SJCRH30 (cell line): ENCODE measurements at regions not wholly inside any gene's neighbourhood (a gene's known extent, or its start where the extent isn't known, plus 50 kb on each side); places are given as distances from the start of the nearest gene placed in this dataset.

ENCODE experiments used
- DNase-seq, 2 experiments: peaks; one replicate each; pipeline ENCODE4 v3.0.0-alpha.2; 2015 to 2020
- H3K27ac ChIP-seq: fragments of 250-450 bp; sonication (Bioruptor Pico); 2 replicates; pipeline ENCODE4 v1.5.1; 2020; ENCODE audit warnings: mild to moderate bottlenecking, moderate library complexity
- H3K27me3 ChIP-seq: fragments of 250-450 bp; sonication (Bioruptor Pico); 2 replicates; pipeline ENCODE4 v1.5.1; 2020; ENCODE audit warnings: mild to moderate bottlenecking, moderate library complexity
- H3K36me3 ChIP-seq: fragments of 250-450 bp; sonication (Bioruptor Pico); 2 replicates; pipeline ENCODE4 v1.5.1; 2020; ENCODE audit warnings: mild to moderate bottlenecking, moderate library complexity
- H3K4me1 ChIP-seq: fragments of 250-450 bp; sonication (Bioruptor Pico); 2 replicates; pipeline ENCODE4 v1.5.1; 2020; ENCODE audit warnings: mild to moderate bottlenecking, moderate library complexity
- H3K4me3 ChIP-seq: fragments of 250-450 bp; sonication (Bioruptor Pico); 2 replicates; pipeline ENCODE4 v1.5.1; 2020; ENCODE audit warnings: mild to moderate bottlenecking, moderate library complexity
- H3K9me3 ChIP-seq: fragments of 250-450 bp; sonication (Bioruptor Pico); replicated peaks from 2 replicates; pipeline ENCODE4 v1.5.1; 2020; ENCODE audit warnings: mild to moderate bottlenecking, moderate library complexity

DNA sequence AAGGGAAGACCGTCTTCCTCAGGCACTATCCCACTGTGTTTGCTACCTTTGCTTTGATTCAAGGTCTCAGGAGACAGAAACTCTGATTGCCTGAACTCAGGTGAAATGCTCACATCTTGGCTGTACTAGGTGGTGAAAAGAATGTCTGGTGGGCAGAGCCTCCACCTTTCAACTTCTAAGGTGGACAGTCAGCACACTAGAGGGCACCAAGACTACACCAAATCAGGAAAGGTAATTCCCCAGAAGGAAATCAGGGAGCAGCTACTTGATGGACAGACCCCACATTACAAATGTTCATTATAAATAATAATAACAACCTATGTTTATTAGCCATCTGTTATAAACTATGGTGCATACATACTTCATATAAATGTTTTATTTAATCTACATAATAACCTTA, 220.9 kb downstream of the ATG4C start:
- Histone ChIP-seq H3K27ac (no peak overlapping the region), H3K9me3 (no peaks in the 10 kb centered on the region), H3K4me3 (no peak overlapping the region), H3K4me1 (no peaks in the 10 kb centered on the region), H3K27me3 (no peaks in the 10 kb centered on the region), H3K36me3 (no peaks in the 10 kb centered on the region)
- DNase-seq = no peak

DNA sequence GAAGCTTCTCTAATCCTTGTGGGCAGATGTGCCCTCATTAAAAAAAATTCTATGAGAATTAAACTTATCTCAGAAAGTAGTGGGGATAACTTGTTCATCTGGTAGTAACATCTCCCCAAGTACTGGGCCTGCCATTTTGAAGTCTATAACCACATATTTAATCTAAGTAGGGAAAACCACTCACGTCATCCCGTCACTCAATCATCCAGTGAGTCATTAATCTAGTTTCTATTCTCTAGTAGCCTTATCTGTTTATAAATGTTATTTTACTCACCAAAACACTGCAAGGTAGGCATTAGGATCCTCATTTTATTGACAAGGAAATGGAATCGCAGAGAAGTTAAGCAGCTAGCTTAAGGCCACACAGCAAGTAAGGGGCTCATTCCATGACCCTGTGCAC, 221.9 kb downstream of the ATG4C start:
- no peak overlapping the region for H3K4me3 ChIP-seq
- H3K9me3 ChIP-seq = no peaks in the 10 kb centered on the region
- H3K27me3 ChIP-seq = no peaks in the 10 kb centered on the region
- no peak overlapping the region for H3K27ac ChIP-seq
- H3K36me3 ChIP-seq = no peaks in the 10 kb centered on the region
- H3K4me1 ChIP-seq = no peaks in the 10 kb centered on the region; the same call in 1 of the 2 replicates
- no peak for DNase-seq

DNA sequence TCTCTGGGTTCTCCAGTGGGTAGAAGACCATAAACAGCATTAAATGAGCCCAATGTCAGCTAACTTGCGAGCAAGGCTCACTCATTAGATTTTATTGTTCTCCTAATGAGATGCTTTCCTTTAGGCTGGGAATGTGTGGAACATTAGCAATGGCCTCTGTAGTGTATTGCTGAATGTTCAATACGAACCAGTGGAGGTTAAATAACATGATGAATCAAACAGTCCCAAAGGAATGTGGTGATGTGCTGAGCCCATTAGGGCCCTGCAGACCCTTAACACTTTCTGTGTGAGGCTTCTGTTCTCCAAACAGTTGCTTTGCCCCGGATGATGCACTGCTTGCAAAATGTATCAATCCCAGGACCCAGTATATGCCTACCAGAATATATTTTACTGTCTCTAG, 225.5 kb downstream of the ATG4C start:
- Histone ChIP-seq H3K36me3 (no peaks in the 10 kb centered on the region), H3K4me1 (peaks cover 6% of the 10 kb centered on the region; the same call in 1 of the 2 replicates), H3K9me3 (0 out of 2 replicates have a peak, but pooled peaks cover 3% of the 10 kb centered on the region), H3K27me3 (no peaks in the 10 kb centered on the region), H3K27ac (no peak overlapping the region), H3K4me3 (no peak overlapping the region)
- DNase-seq = no peak

DNA sequence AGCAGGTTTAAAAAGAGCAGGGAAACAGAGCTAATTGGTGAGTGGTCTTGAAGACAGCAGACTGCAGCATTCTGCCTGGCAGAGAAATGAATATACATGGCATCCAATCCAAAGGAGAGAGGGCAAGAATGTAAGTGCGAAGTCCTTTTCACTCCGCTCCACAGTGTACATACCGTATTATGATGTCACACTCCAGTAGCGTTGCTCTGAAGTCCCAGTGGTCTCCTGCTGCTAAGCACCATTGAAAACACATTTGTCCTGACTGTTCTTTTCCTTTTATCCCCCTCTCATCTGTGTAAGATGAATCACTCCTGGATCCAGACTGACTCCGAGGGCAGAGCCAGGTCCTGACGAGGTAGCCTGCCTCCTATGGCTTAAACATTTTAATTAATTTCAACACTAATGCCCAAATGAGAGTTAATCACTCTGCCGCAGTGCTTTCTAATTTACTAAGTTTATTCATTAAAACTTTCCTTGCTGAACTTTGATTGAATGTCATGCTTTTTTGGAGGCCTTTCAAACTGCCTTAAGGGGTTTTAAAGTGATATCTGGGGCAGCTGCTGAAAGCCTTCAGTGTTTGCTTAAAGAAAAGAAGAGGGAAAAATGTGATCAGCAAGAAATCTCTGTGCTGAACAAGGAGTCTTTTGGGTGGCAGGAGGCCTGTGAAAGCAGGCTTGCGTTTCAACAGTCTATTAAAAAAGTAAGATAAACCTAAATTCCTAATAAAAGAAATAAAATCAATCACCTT, 227.2 kb downstream of the ATG4C start:
- DNase-seq = peak; percentile 67 to 80
- Histone ChIP-seq H3K4me1 (peaks cover 6% of the 10 kb centered on the region; the same call in 1 of the 2 replicates), H3K4me3 (peak overlapping the region; percentile 30), H3K9me3 (0 out of 2 replicates have a peak, but pooled peaks cover 3% of the 10 kb centered on the region), H3K27ac (peak overlapping the region; percentile 66), H3K27me3 (no peaks in the 10 kb centered on the region), H3K36me3 (no peaks in the 10 kb centered on the region)

DNA sequence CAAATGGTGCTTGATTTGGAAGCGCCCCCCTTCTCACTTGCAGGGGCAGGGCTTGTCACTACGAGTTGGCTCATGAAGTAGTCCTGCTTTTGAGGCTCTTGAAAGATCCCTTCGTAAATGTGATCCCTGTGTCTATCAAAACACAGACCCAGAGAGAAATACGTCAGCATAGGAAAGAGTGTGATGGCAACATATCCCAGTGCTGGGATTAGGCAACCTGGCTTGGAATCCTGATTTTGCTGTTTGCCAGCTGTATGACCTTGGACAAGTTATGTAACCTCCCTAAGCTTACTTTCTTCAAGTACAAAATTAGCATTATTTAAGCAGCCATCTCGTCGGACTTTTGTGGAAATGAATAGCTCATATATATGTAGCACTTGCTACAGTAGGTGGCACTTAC, 228.4 kb downstream of the ATG4C start:
- DNase-seq = no peak
- H3K27ac ChIP-seq = no peak overlapping the region
- no peaks in the 10 kb centered on the region for H3K36me3 ChIP-seq
- H3K4me3 ChIP-seq = no peak overlapping the region
- H3K9me3 ChIP-seq = 0 out of 2 replicates have a peak, but pooled peaks cover 3% of the 10 kb centered on the region
- peaks cover 6% of the 10 kb centered on the region; the same call in 1 of the 2 replicates for H3K4me1 ChIP-seq
- no peaks in the 10 kb centered on the region for H3K27me3 ChIP-seq

DNA sequence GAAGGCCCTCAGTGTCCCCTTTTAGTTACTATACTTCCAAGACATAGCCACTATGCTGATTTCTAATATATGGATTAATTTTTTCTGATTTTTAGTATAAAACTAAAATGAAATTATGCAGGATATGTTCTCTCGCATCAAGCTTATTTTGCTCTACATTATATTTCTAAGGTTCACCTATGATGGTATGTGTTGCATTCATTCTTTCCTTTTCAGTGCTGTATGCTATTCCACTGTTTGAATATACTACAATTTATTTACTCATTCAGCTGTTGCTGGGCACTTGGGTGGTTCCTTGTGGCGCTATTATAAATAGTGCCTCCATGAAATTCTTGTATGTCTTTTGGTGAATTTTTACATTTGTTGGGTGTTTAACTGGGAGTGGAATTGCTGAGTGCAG, 230.3 kb downstream of the ATG4C start:
- DNase-seq = no peak
- H3K27me3 ChIP-seq = no peaks in the 10 kb centered on the region
- no peaks in the 10 kb centered on the region for H3K36me3 ChIP-seq
- H3K4me1 ChIP-seq = peaks cover 6% of the 10 kb centered on the region; the same call in 1 of the 2 replicates
- H3K9me3 ChIP-seq = 0 out of 2 replicates have a peak, but pooled peaks cover 3% of the 10 kb centered on the region
- no peak overlapping the region for H3K27ac ChIP-seq
- no peak overlapping the region for H3K4me3 ChIP-seq

DNA sequence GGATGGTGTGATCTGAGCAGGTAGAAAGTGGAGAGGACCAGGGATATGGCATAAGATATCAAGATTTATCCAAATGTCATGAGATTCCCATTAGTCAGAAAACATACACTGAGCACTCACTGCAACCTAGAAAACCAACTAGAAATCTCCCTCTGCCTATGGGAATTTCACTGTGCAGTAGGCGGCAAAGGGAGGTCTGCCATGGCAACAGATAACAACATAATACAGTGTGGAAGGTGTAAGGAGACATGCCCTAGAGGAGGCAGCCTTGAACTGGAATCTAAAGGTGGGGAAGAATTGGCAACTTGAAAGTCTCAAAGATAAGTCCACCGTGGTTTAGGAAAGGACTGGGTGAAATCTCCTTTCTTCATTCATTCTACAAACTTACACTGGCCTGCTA, 238.4 kb downstream of the ATG4C start:
- Histone ChIP-seq H3K36me3 (no peaks in the 10 kb centered on the region), H3K4me3 (no peak overlapping the region), H3K27ac (no peak overlapping the region), H3K27me3 (no peaks in the 10 kb centered on the region), H3K4me1 (peaks cover 8% of the 10 kb centered on the region), H3K9me3 (no peaks in the 10 kb centered on the region)
- DNase-seq = no peak

DNA sequence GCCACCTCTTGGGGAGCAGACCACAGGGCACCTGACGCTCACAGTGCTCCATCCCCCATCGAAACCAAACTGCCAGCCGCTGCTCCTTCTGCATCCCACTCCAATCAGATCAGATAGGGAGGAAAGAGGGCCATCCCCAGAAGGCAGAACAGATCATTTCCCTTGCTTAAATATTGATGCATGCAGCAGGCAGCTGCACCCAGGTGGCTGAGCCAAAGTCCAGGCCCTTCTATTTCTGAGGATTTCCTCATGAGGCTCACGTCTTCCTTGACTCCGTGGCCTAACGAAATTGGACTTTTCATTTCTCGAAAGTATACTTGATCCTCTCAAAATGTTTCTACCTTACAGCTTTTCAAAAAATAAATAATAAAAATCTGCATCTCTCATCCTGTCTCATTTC, 239.2 kb downstream of the ATG4C start:
- no peaks in the 10 kb centered on the region for H3K27me3 ChIP-seq
- DNase-seq = no peak
- no peak overlapping the region for H3K4me3 ChIP-seq
- no peaks in the 10 kb centered on the region for H3K36me3 ChIP-seq
- peaks cover 8% of the 10 kb centered on the region for H3K4me1 ChIP-seq
- H3K9me3 ChIP-seq = no peaks in the 10 kb centered on the region
- no peak overlapping the region for H3K27ac ChIP-seq

DNA sequence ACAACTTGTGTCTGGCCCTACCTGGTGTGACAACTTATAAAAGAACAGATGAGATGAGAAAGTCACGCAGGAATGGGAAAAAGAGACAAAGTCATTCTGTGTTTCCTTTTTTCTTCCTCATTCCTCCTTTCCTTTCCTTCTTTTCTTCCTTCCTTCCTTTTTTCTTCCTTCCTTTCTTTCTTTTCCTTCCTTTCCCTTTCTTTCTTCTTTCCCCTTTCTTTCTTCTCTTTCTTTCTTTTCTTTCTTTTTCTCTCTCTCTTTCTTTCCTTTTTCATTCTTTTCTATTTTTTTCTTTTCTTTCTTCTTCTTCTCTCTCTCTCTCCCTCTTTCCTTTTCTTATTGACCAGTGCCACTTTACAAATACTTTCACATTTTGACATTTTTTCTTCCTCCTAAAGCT, 239.7 kb downstream of the ATG4C start:
- H3K9me3 ChIP-seq = no peaks in the 10 kb centered on the region
- no peak overlapping the region for H3K27ac ChIP-seq
- no peak for DNase-seq
- H3K27me3 ChIP-seq = no peaks in the 10 kb centered on the region
- no peaks in the 10 kb centered on the region for H3K36me3 ChIP-seq
- no peak overlapping the region for H3K4me3 ChIP-seq
- H3K4me1 ChIP-seq = peaks cover 8% of the 10 kb centered on the region

DNA sequence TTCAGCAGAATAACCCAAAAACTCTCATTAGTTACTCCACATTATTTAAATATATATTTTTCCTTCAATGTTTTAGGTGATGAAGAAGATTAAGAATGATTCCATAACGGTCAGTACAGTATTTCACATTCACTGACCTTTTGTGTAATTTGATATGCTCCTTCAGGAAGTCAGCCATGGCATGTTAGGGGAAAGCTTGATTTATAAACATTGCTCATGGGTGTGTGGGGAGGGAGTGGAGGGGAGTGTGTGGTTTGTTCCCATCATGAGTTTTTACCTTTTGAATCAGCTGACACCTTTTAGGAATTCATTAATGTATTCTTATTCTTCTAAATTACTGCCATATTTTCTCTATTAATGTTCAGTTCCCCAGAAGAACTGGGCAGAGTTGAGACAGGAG, 240.2 kb downstream of the ATG4C start:
- Histone ChIP-seq H3K4me1 (peaks cover 8% of the 10 kb centered on the region), H3K4me3 (no peak overlapping the region), H3K9me3 (no peaks in the 10 kb centered on the region), H3K36me3 (no peaks in the 10 kb centered on the region), H3K27me3 (no peaks in the 10 kb centered on the region), H3K27ac (no peak overlapping the region)
- DNase-seq = peak in 1 of 2 experiments; percentile 45

DNA sequence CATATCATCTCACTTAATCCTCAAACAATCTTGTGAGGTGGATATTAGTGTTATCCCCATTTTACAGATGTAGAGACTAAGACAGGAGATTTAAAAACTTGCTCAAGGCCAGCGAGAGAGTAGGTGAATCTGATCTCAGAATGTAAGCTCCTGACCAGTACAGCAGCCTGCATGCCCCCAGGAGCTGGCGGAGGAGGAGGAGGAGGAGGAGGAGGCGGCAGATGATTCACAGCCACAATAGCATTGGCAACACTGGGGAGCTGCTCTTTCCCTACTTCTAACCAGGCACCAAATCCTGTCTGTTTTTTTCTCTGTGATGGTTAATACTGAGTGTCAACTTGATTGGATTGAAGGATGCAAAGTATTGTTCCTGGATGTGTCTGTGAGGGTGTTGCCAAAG, 243.2 kb downstream of the ATG4C start:
- H3K27ac ChIP-seq = no peak overlapping the region
- H3K4me1 ChIP-seq = peaks cover 8% of the 10 kb centered on the region
- H3K9me3 ChIP-seq = no peaks in the 10 kb centered on the region
- H3K4me3 ChIP-seq = no peak overlapping the region
- no peak for DNase-seq
- H3K36me3 ChIP-seq = no peaks in the 10 kb centered on the region
- no peaks in the 10 kb centered on the region for H3K27me3 ChIP-seq

DNA sequence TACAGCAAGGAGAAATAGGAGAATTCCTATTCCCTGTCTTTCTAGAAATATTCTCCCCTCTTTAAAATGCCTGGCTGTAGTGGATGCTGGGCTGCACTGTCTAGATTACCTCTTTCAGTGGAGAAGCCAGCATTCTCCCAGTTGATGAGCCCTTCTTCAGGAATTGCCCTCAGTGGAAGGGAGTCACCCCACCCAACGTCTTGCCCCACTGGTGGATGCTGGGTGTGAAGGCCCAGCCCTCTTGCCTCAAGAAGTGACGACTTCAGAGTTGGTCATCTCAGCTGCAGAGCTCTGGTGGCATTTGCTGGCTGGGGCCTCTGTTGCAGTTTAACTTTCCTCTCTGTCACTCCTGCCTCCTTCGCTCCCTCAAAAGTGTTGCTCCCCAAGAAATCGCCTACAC, 248.2 kb downstream of the ATG4C start:
- Histone ChIP-seq H3K9me3 (no peaks in the 10 kb centered on the region), H3K27me3 (no peaks in the 10 kb centered on the region; the same call in 1 of the 2 replicates), H3K27ac (no peak overlapping the region), H3K36me3 (no peaks in the 10 kb centered on the region), H3K4me1 (no peaks in the 10 kb centered on the region; the same call in 1 of the 2 replicates), H3K4me3 (no peak overlapping the region)
- no peak for DNase-seq

DNA sequence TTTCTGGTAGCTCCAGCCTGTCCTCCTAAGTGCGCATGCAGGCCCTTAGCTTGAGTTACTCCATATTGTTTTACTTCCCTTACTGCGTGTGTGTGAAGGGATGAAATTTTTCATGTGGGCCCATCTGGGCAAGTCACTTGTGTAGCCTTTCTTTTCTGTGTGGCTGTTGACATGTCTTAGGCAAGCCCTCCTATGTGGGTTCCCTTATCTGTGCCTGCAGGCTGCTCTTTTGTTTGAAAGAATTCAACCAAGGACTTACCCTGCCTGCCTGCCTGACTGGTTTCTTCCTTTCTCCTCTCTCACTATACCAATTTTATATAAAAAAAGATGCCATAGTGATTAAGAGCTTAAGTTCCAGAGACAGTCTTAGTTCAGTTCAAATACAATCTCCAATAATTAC, 249.3 kb downstream of the ATG4C start:
- Histone ChIP-seq H3K9me3 (no peaks in the 10 kb centered on the region), H3K27me3 (no peaks in the 10 kb centered on the region; the same call in 1 of the 2 replicates), H3K36me3 (no peaks in the 10 kb centered on the region), H3K4me3 (no peak overlapping the region), H3K4me1 (no peaks in the 10 kb centered on the region), H3K27ac (no peak overlapping the region)
- no peak for DNase-seq

DNA sequence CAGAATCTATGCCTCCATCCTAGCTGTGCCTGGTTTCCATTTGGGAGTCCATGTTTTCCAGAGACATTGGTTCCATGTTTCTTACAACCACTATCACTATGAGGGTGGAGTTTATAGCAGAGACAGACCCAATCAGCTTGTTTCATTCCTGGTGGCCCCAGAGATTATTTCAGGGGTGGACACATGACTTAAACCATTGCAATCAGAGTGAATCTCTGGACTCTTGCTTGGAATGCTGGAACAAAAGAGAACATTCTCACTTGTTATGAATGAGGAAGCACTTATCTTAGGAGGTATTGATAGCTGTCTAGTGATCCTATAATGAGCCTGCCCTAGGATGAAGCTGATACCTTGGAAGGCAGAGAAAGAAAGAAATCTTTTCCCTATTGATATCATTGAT, 250.3 kb downstream of the ATG4C start:
- DNase-seq = no peak
- H3K9me3 ChIP-seq = no peaks in the 10 kb centered on the region
- H3K27ac ChIP-seq = no peak overlapping the region
- no peaks in the 10 kb centered on the region for H3K36me3 ChIP-seq
- H3K4me1 ChIP-seq = no peaks in the 10 kb centered on the region
- H3K4me3 ChIP-seq = no peak overlapping the region
- no peaks in the 10 kb centered on the region; the same call in 1 of the 2 replicates for H3K27me3 ChIP-seq

DNA sequence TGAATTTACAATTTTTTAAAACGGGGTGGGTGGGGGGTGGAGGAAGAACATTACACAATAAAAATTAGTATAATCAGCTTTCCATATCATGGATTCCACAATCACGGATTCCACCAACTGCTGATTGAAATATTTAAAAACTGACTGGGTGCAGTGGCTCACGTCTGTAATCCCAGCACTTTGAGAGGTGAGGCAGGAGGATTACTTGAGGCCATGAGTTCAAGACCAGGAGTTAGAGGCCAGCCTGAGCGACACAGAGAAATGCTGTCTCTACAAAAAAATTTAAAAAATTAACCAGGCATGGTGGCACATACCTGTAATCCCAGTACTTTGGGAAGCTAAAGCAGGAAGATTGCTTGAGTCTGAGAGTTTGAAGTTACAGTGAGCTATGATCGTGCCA, 254.7 kb downstream of the ATG4C start:
- Histone ChIP-seq H3K9me3 (no peaks in the 10 kb centered on the region), H3K36me3 (no peaks in the 10 kb centered on the region), H3K4me3 (no peak overlapping the region), H3K27ac (no peak overlapping the region), H3K4me1 (no peaks in the 10 kb centered on the region), H3K27me3 (no peaks in the 10 kb centered on the region; the same call in 1 of the 2 replicates)
- no peak for DNase-seq

DNA sequence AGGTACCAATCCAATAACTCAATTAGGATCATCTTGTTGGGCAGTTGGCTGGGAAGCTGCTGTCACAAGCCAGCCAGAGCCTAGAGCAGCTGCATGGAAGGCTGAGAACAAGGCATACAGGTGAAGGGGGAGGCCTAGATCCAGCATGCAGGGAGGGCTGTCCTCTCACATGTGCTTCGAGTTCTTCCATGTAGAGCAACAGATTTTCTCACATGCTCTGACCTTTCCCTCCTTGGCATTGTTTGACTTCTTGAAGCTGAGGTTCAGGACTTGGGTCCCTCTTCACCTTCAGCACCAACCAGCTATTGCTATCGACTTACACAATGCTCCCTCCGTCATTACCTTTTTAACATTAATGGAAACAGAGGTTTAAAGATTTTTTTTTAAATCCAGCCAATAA, 257.7 kb downstream of the ATG4C start:
- Histone ChIP-seq H3K4me1 (no peaks in the 10 kb centered on the region), H3K27me3 (no peaks in the 10 kb centered on the region; the same call in 1 of the 2 replicates), H3K4me3 (no peak overlapping the region), H3K9me3 (no peaks in the 10 kb centered on the region), H3K36me3 (no peaks in the 10 kb centered on the region), H3K27ac (no peak overlapping the region)
- no peak for DNase-seq
